ENCODE measurements at regions not wholly inside any gene's neighbourhood (a gene's known extent, or its start where the extent isn't known, plus 50 kb on each side); places are given as distances from the start of the nearest gene placed in this dataset.

- no peak overlapping the region for H3K27ac ChIP-seq (ENCODE audit: low read depth, low read length)
- H3K9me3 ChIP-seq (ENCODE audit: insufficient read depth, low read length), result no peaks in the 10 kb centered on the region
- H3F3A ChIP-seq (ENCODE audit: insufficient read depth), result no peaks in the 10 kb centered on the region
- H3K27me3 ChIP-seq (ENCODE audit: low read length), result no peaks in the 10 kb centered on the region
- no peaks in the 10 kb centered on the region for H3K36me3 ChIP-seq (ENCODE audit: low read length)
- H4K20me1 ChIP-seq (ENCODE audit: low read depth, low read length), result no peaks in the 10 kb centered on the region
- H2AFZ ChIP-seq (ENCODE audit: low read depth, low read length, severe bottlenecking), result no peak overlapping the region
- TF ChIP-seq CTCF (IDR thresholded peaks at IDR 0.05; ENCODE audit: insufficient read depth, low read length, poor library complexity, severe bottlenecking) (no peak), EZH2phosphoT487 (conservative IDR thresholded peaks at IDR 0.05; ENCODE audit: low read length) (no peak)
- H3K79me2 ChIP-seq (ENCODE audit: insufficient read depth, low read length), result no peaks in the 10 kb centered on the region
- H3K4me2 ChIP-seq (ENCODE audit: low read depth, low read length, poor library complexity, severe bottlenecking), result no peak overlapping the region
- no peak overlapping the region for H3K9ac ChIP-seq (ENCODE audit: low read length)
- H3K4me3 ChIP-seq (ENCODE audit: insufficient read depth, low read length, poor library complexity, severe bottlenecking), result no peak overlapping the region
- no peaks in the 10 kb centered on the region for H3K9me2 ChIP-seq (replicated peaks; ENCODE audit: insufficient read depth, low read length)
Observed at GRCh38 chr16:8512941-8513624, 77.2 kb downstream of the TMEM114 start.

DNA sequence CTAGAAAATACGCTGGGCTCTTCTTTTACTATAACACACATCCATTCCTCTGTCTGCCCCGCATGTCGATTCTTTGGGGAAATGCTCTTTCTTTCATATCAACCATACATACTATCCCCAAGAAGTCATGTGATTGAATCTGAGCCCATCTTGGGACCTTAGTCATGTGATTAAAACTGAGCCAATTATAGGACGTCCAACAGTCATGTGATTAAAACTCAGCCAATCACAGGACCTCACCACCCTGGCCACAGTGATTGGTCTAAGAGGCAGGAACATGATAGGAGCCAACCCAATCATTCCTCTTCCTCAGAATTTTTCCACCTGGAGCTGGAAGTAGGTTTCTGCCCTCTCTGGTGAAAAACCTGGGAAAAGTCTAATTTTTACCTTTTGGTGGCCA is 78.8 kb downstream of the TMEM114 start:
- no peak overlapping the region for H2AFZ ChIP-seq (ENCODE audit: low read depth, low read length, severe bottlenecking)
- no peak overlapping the region for H3K9ac ChIP-seq (ENCODE audit: low read length)
- H3K9me3 ChIP-seq (ENCODE audit: insufficient read depth, low read length), result no peaks in the 10 kb centered on the region
- no peaks in the 10 kb centered on the region for H3K79me2 ChIP-seq (ENCODE audit: insufficient read depth, low read length)
- H3F3A ChIP-seq (ENCODE audit: insufficient read depth), result no peaks in the 10 kb centered on the region
- no peak overlapping the region for H3K4me2 ChIP-seq (ENCODE audit: low read depth, low read length, poor library complexity, severe bottlenecking)
- no peaks in the 10 kb centered on the region for H4K20me1 ChIP-seq (ENCODE audit: low read depth, low read length)
- no peak overlapping the region for H3K4me3 ChIP-seq (ENCODE audit: insufficient read depth, low read length, poor library complexity, severe bottlenecking)
- no peaks in the 10 kb centered on the region for H3K9me2 ChIP-seq (replicated peaks; ENCODE audit: insufficient read depth, low read length)
- H3K36me3 ChIP-seq (ENCODE audit: low read length), result no peaks in the 10 kb centered on the region
- no peak overlapping the region for H3K27ac ChIP-seq (ENCODE audit: low read depth, low read length)
- no peaks in the 10 kb centered on the region for H3K27me3 ChIP-seq (ENCODE audit: low read length)
- no peak for TF ChIP-seq EZH2phosphoT487 (conservative IDR thresholded peaks at IDR 0.05; ENCODE audit: low read length)
- no peak for TF ChIP-seq CTCF (IDR thresholded peaks at IDR 0.05; ENCODE audit: insufficient read depth, low read length, poor library complexity, severe bottlenecking)

- Histone ChIP-seq H3K9me3 (ENCODE audit: insufficient read depth, low read length) (no peaks in the 10 kb centered on the region), H3K4me3 (ENCODE audit: insufficient read depth, low read length, poor library complexity, severe bottlenecking) (no peak overlapping the region), H3K27ac (ENCODE audit: low read depth, low read length) (no peak overlapping the region), H3K9ac (ENCODE audit: low read length) (no peak overlapping the region), H3F3A (ENCODE audit: insufficient read depth) (no peaks in the 10 kb centered on the region), H2AFZ (ENCODE audit: low read depth, low read length, severe bottlenecking) (no peak overlapping the region), H4K20me1 (ENCODE audit: low read depth, low read length) (no peaks in the 10 kb centered on the region), H3K79me2 (ENCODE audit: insufficient read depth, low read length) (no peaks in the 10 kb centered on the region), H3K9me2 (replicated peaks; ENCODE audit: insufficient read depth, low read length) (no peaks in the 10 kb centered on the region), H3K4me2 (ENCODE audit: low read depth, low read length, poor library complexity, severe bottlenecking) (no peak overlapping the region), H3K27me3 (ENCODE audit: low read length) (no peaks in the 10 kb centered on the region), H3K36me3 (ENCODE audit: low read length) (no peaks in the 10 kb centered on the region)
- TF ChIP-seq CTCF (IDR thresholded peaks at IDR 0.05; ENCODE audit: insufficient read depth, low read length, poor library complexity, severe bottlenecking), result no peak
- no peak for TF ChIP-seq EZH2phosphoT487 (conservative IDR thresholded peaks at IDR 0.05; ENCODE audit: low read length)
Observed at GRCh38 chr16:8510160-8510559, 80.2 kb downstream of the TMEM114 start.
